Left hindlimb (tissue), 1 donor: ENCODE measurements at regions not wholly inside any gene's neighbourhood (a gene's known extent, or its start where the extent isn't known, plus 50 kb on each side); places are given as distances from the start of the nearest gene placed in this dataset.
"Not testable (repeated sequence)": the region's sequence is repeated elsewhere in the genome, so short reads cannot be mapped to it uniquely, and the experiment has no call there.

Source experiments
- DNase-seq: peaks from one replicate; pipeline ENCODE4 v3.0.0-alpha.2; 2018

DNA sequence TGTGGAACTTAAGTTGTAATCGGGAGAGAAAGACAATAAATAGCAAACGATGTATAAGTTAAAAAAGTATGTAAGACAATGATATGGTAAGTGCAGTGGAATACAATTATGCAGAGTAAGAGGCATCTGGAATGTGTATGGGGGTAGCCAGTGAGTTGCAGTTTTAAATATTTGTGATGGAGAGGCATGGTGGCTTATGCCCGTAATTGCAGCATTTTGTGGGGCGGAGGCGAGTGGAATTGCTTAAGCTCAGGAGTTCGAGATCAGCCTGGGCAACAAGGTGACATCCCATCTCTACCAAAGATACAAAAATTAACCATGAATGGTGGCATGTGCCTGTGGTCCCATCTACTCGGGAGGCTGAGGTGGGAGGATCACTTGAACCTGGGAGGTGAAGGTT is 52.5 kb upstream of the WDFY3 start:
- DNase-seq, result no peak

DNA sequence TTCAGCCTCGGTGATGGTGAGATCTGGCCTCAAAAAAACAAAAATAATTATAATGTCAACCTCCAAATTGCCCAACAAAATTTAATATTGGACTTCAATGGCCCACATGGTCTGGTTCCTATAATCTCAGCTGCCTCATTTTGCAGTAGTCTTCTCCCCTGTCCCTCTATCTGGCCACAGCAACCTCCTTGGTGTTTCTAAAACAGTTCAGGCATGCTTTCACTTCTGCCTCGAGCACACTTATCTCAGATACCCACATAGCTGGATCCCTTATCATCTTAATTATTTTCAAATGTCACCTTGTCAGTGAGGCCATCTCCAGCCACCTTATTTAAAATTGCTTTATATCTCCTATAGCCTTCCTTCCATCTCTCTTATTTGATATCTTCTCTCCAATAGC is 52.9 kb upstream of the WDFY3 start:
- DNase-seq, result no peak

DNA sequence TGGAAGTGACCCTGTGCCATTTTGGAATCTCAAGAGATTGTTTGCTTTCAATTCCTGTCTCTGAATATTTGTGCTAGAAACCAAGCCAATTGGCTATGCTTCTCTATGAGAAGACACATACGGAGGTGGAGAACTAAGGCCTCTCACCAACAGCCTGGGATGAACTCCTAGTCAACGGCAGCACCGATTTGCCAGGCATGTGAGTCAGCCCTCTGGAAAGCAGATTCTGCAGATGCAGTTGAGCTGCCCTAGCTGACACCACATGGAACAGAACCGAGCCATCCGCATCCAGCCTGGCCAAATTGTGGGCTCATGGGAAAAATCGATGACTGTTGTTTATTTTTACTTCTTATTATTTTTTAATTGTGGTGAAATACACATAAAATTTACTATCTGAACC is 58.2 kb upstream of the WDFY3 start:
- DNase-seq, result no peak

- DNase-seq, result no peak
Measured at GRCh38 chr4:85028910-85029309, 62.4 kb upstream of the WDFY3 start.

DNA sequence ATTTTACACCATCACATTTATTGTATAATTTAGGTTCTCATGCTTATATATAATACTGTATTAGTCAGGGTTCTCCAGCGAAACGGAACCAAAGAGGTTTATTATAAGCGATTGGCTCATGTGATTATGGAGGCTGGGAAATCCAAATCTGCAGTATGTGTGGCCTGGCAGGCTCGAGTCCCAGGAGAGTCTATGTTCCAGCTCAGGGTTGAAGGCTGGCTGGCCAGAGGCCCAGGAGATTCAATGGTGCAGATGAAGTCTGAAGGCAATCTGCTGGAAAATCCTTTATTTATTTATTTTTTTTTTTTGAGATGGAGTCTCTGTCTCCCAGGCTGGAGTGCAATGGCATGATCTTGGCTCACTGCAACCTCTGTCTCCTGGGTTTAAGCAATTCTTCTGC is 63.0 kb upstream of the WDFY3 start:
- no peak for DNase-seq

- DNase-seq, result no peak
Measured at GRCh38 chr4:85030156-85030555, 63.7 kb upstream of the WDFY3 start.

DNA sequence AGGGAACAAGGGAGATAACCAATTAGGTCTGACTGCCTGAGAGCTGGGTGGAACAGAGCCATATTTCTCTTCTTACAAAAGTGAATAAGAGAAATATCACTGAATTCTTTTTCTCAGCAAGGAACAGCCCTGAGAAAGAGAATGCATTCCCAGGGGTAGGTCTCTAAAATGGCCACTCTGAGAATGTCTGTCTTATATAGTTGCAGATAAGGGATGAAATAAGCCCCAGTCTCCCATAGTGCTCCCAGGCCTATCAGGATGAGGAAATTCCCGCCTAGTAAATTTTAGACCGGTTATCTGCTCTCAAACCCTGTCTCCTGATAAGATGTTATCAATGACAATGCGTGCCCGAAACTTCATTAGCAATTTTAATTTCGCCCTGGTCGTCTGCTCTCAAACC is 67.3 kb upstream of the WDFY3 start:
- not testable (repeated sequence) for DNase-seq

GRCh38 chr4:85039526-85039925 is 73.0 kb upstream of the WDFY3 start:
- DNase-seq, result no peak

- DNase-seq, result not testable (repeated sequence)
Measured at GRCh38 chr4:85043812-85044496, 77.5 kb upstream of the WDFY3 start.

- DNase-seq, result no peak
Measured at GRCh38 chr4:85050736-85051135, 84.2 kb upstream of the WDFY3 start.

- DNase-seq, result no peak
Measured at GRCh38 chr4:85051526-85051925, 85.0 kb upstream of the WDFY3 start.

GRCh38 chr4:85054925-85055324 is 88.4 kb upstream of the WDFY3 start:
- not testable (repeated sequence) for DNase-seq

GRCh38 chr4:85058551-85058950 is 92.1 kb upstream of the WDFY3 start:
- DNase-seq, result no peak

- DNase-seq, result no peak
Measured at GRCh38 chr4:85061974-85062373, 95.5 kb upstream of the WDFY3 start.

GRCh38 chr4:85062466-85062865 is 96.0 kb upstream of the WDFY3 start:
- no peak for DNase-seq

DNA sequence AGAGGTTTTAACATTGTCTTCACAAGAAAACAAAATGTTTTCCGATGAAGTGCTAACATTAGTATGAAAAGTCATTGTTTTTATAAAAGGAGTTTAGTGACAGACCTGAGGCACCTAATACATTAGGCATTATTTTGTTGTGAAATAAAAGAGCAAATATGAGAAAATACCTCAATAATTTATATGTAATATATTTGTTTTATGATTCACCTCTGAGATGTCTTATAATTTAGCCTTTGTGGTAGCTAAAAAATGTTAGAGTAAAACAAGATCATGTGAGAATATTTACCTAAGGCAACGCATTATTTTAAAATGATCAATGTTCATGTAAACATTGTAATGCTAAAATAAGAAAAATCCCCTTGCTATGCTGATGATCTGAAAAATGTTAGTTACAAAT is 100.9 kb upstream of the WDFY3 start:
- DNase-seq, result no peak

DNA sequence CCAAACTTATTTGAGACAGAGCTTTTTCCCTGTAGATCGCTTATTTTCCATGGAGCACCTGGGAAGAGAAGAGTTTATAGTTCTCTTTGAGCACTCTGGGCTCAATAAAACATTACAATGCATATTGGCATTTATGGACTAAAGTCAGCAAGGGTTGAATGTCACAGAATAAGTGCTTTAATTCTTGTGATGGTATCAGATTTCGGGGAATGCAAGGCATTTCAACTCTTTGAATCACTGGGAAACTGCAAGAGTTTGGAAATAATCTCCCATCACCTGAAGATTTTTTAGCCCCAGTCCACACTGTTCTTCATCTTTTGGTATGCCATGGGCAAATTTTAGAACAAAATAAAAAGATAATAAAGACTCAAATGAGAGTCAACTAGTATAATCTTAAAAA is 111.5 kb upstream of the WDFY3 start:
- DNase-seq, result no peak

- no peak for DNase-seq
Measured at GRCh38 chr4:85081196-85081595, 114.7 kb upstream of the WDFY3 start.

DNA sequence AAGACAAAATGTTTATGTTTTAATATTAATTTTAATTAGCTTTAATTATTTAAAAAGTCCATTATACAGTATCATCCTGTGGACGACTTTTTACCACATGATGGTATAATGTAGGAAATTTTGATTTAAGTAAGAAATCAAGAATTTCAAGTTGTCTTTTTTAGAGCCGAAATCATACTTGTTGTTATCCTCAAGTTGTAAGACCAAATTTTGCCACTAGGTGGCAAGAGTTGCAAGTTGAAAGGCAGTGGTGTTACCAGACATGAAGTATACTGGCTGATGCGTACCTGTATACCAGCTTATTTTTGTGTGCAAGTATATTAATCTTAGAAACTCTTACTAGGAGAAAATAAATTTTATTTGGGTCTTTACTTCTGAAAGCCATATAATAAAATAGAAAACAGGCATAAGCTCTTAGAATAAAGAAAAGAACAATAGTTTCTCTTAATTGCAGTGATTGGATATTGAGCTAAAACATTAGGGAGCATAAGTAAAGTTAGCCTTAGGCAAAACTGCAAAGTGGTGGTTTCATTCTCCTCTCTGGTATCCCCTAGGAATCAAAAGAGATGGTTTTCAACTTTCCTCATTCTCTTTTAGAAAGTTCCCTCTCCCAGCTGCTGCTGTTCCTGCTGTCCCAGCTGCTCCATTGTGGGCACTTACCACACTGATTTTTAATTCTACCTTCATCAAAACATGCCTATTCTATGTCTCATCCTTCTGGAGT is 118.0 kb upstream of the WDFY3 start:
- no peak for DNase-seq

DNA sequence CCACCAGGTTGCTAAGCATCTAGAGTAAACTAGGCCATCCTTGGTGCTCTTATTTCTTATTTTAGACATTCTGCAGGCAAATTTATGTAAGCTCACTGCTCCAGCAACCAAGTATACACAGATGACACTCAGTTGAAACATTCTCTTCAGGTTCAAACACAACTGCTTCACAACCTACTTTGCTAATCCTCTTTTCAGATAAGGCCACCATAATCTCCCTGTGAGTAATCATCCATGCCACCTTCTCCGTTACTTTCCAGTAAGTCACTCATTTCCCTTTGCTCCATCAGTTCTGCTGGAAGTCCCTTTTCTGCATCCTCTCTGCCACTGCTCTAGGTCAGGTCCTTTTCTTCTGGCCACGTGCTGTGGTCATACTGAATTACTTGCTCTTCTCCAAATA is 120.2 kb upstream of the WDFY3 start:
- no peak for DNase-seq

- DNase-seq, result no peak
Measured at GRCh38 chr4:85092536-85092935, 126.0 kb upstream of the WDFY3 start.

DNA sequence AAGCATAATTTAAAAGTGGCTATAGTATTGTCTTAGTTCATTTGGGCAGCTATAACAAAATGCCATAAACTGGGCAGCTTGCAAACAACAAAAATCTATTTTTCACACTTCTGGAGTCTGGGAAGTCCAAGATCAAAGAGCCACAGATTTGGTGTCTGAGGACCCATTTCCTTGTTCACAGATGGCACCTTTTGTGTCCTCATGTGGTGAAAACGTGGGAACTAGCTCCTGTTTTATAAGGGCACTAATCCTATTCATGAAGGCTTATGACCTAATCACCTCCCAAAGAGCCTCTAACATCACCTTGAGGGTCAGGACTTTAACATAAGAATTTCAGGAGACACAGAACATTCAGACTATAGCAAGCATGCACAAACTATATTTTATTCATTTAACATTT is 126.5 kb upstream of the WDFY3 start:
- no peak for DNase-seq

GRCh38 chr4:85094735-85095134 is 128.2 kb upstream of the WDFY3 start:
- DNase-seq, result no peak

DNA sequence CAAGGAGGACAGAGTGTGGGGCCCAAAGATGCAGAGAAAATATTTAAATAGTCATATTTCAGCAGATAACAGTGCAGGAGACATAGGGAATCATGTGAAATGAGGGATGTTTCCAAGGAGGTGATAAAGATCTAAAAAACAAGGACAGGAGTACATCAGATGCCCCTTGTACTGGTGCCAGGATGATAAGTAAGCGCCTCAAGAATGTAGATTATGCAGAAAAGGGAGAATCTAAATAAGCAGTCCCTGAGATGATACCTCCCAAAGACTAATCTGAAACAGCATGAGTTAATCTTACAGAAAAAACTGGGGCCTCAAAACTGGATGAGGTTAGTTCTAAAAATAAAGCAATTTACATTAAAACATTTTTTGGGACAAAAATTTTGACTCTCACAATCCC is 136.1 kb upstream of the WDFY3 start:
- no peak for DNase-seq

DNA sequence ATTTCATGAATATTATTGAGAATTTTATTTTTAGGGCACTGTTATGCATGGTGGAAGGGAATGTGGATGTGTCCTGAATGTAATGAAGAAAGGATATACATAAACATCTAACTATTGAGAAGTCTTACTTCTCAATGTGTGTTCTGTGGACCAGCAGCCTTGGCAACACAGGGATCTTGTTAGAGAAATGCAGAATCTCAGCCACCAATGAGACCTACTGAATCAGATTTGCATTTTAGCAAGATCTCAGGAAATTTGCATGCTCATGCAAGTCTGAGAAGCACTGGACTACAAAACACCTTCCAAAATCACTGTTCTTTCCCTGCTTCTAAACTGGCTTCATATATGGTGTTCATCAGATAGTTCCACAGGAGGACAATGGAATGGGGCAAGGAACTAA is 139.7 kb upstream of the WDFY3 start:
- no peak for DNase-seq
